Gastroesophageal sphincter (tissue), 3 donors: ENCODE measurements at regions not wholly inside any gene's neighbourhood (a gene's known extent, or its start where the extent isn't known, plus 50 kb on each side); places are given as distances from the start of the nearest gene placed in this dataset.

ENCODE experiments used
- EP300 ChIP-seq: sonication (generic); formaldehyde crosslinking; IDR thresholded peaks from one replicate; pipeline ENCODE4 v1.6.1; 2017; ENCODE audit warnings: antibody characterized with exemption, mild to moderate bottlenecking
- POLR2A ChIP-seq, 2 donors: fragments of 450-650 bp; IDR thresholded peaks; one replicate each; pipeline ENCODE4 v1.6.1; 2017; ENCODE audit warnings: antibody characterized with exemption in 2 of 2, mild to moderate bottlenecking in 2 of 2, moderate library complexity in 1 of 2
- POLR2AphosphoS5 ChIP-seq: sonication (generic); formaldehyde crosslinking; IDR thresholded peaks from one replicate; pipeline ENCODE4 v1.6.1; 2017; ENCODE audit warnings: antibody characterized with exemption
- TF ChIP-seq, protein P1 (sequence below), 4 experiments: fragments of 200-600 bp in 2 of 4; fragments of 450-650 bp in 2 of 4; sonication (generic) in 1 of 4; IDR thresholded peaks; one replicate each; pipeline ENCODE4 v1.5.1; 2017 to 2019; ENCODE audit warnings: antibody characterized with exemption in 4 of 4, mild to moderate bottlenecking in 2 of 4, moderate library complexity in 2 of 4

DNA sequence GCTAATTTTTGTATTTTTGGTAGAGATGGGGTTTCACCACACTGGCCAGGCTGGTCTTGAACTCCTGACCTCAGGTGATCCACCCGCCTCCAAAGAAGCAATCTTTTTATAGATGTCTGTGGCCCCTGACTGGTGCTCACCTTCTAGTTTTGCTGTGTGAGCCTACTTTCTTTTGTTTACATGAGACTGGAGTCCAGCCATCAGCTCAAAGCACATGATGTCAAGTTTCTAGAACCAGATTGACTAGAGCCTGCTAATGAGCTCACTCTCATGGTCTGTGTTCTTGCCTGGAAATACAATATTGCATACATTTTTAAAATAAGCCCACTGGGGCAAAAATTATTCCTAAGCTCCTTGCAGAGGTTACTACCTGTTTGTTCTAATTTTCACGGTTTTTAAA, 102.9 kb upstream of the PIK3R1 start:
- TF ChIP-seq, protein P1, sequence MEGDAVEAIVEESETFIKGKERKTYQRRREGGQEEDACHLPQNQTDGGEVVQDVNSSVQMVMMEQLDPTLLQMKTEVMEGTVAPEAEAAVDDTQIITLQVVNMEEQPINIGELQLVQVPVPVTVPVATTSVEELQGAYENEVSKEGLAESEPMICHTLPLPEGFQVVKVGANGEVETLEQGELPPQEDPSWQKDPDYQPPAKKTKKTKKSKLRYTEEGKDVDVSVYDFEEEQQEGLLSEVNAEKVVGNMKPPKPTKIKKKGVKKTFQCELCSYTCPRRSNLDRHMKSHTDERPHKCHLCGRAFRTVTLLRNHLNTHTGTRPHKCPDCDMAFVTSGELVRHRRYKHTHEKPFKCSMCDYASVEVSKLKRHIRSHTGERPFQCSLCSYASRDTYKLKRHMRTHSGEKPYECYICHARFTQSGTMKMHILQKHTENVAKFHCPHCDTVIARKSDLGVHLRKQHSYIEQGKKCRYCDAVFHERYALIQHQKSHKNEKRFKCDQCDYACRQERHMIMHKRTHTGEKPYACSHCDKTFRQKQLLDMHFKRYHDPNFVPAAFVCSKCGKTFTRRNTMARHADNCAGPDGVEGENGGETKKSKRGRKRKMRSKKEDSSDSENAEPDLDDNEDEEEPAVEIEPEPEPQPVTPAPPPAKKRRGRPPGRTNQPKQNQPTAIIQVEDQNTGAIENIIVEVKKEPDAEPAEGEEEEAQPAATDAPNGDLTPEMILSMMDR (IDR thresholded peaks at IDR 0.05), result no peak
- no peak for TF ChIP-seq POLR2AphosphoS5
- TF ChIP-seq POLR2A (IDR thresholded peaks at IDR 0.05), result no peak
- TF ChIP-seq EP300, result no peak
